Activated CD4-positive, alpha-beta T cell treated with anti-CD3 and anti-CD28 coated beads, Interleukin-2, amount 10 ng/mL, durations not matched to agents 24 days and 14 days (primary cell): ENCODE measurements at regions not wholly inside any gene's neighbourhood (a gene's known extent, or its start where the extent isn't known, plus 50 kb on each side); places are given as distances from the start of the nearest gene placed in this dataset.
"Not testable (repeated sequence)": the region's sequence is repeated elsewhere in the genome, so short reads cannot be mapped to it uniquely, and the experiment has no call there.

Experiments used
- DNase-seq: peaks from one replicate; pipeline ENCODE4 v3.0.0; 2022
- H3K27ac Mint-ChIP-seq: one replicate; pipeline ENCODE4 v1.8.0; 2022; ENCODE audit warnings: mild to moderate bottlenecking, mixed read lengths
- H3K27me3 Mint-ChIP-seq: one replicate; pipeline ENCODE4 v1.8.0; 2022; ENCODE audit warnings: mixed read lengths
- H3K36me3 Mint-ChIP-seq: one replicate; pipeline ENCODE4 v1.8.0; 2022; ENCODE audit warnings: low read depth, mild to moderate bottlenecking, mixed read lengths
- H3K4me1 Mint-ChIP-seq: one replicate; pipeline ENCODE4 v1.8.0; 2021; ENCODE audit warnings: mixed read lengths
- H3K4me3 Mint-ChIP-seq: one replicate; pipeline ENCODE4 v1.8.0; 2022; ENCODE audit warnings: mild to moderate bottlenecking, moderate library complexity, mixed read lengths
- H3K9me3 Mint-ChIP-seq: one replicate; pipeline ENCODE4 v1.8.0; 2021; ENCODE audit warnings: mixed read lengths
- intact Hi-C: fragments of 100-400 bp; cut with micrococcal nuclease; formaldehyde crosslinking; loops from one replicate; pipeline ENCODE4 v1.15.1; 2023

- H3K4me3 Mint-ChIP-seq, H3K27me3 Mint-ChIP-seq, DNase-seq, H3K27ac Mint-ChIP-seq, H3K36me3 Mint-ChIP-seq, intact Hi-C loops, H3K9me3 Mint-ChIP-seq, H3K4me1 Mint-ChIP-seq: not testable (repeated sequence)
These were observed 286.2 kb upstream of the C1QTNF3 start for GRCh38 chr5:34329201-34329600.

- H3K4me1 Mint-ChIP-seq, DNase-seq, H3K4me3 Mint-ChIP-seq, intact Hi-C loops, H3K9me3 Mint-ChIP-seq, H3K27ac Mint-ChIP-seq, H3K27me3 Mint-ChIP-seq, H3K36me3 Mint-ChIP-seq: not testable (repeated sequence)
These were observed 286.6 kb upstream of the C1QTNF3 start for GRCh38 chr5:34329611-34330108.

GRCh38 chr5:34331928-34332454 is 289.0 kb upstream of the C1QTNF3 start:
- H3K27me3 Mint-ChIP-seq, H3K4me3 Mint-ChIP-seq, H3K4me1 Mint-ChIP-seq, H3K36me3 Mint-ChIP-seq, H3K27ac Mint-ChIP-seq, DNase-seq, intact Hi-C loops, H3K9me3 Mint-ChIP-seq: not testable (repeated sequence)

GRCh38 chr5:34339408-34340001 is 296.5 kb upstream of the C1QTNF3 start:
- H3K9me3 Mint-ChIP-seq, DNase-seq, H3K27ac Mint-ChIP-seq, H3K4me3 Mint-ChIP-seq, H3K36me3 Mint-ChIP-seq, intact Hi-C loops, H3K4me1 Mint-ChIP-seq, H3K27me3 Mint-ChIP-seq: not testable (repeated sequence)

- DNase-seq, H3K36me3 Mint-ChIP-seq, H3K27me3 Mint-ChIP-seq, intact Hi-C loops, H3K4me1 Mint-ChIP-seq, H3K27ac Mint-ChIP-seq, H3K4me3 Mint-ChIP-seq, H3K9me3 Mint-ChIP-seq: not testable (repeated sequence)
These were observed 301.7 kb upstream of the RAI14 start for GRCh38 chr5:34354440-34354839.

GRCh38 chr5:34371417-34371816 is 284.7 kb upstream of the RAI14 start:
- H3K27ac Mint-ChIP-seq, H3K4me3 Mint-ChIP-seq, H3K36me3 Mint-ChIP-seq, DNase-seq, H3K27me3 Mint-ChIP-seq, H3K9me3 Mint-ChIP-seq, intact Hi-C loops, H3K4me1 Mint-ChIP-seq: not testable (repeated sequence)

GRCh38 chr5:34371817-34372216 is 284.3 kb upstream of the RAI14 start:
- H3K27me3 Mint-ChIP-seq, H3K4me1 Mint-ChIP-seq, H3K4me3 Mint-ChIP-seq, H3K36me3 Mint-ChIP-seq, H3K27ac Mint-ChIP-seq, intact Hi-C loops, H3K9me3 Mint-ChIP-seq, DNase-seq: not testable (repeated sequence)

- H3K4me3 Mint-ChIP-seq, DNase-seq, intact Hi-C loops, H3K36me3 Mint-ChIP-seq, H3K4me1 Mint-ChIP-seq, H3K27me3 Mint-ChIP-seq, H3K9me3 Mint-ChIP-seq, H3K27ac Mint-ChIP-seq: not testable (repeated sequence)
These were observed 283.4 kb upstream of the RAI14 start for GRCh38 chr5:34372739-34373138.

- H3K9me3 Mint-ChIP-seq, H3K4me1 Mint-ChIP-seq, H3K27me3 Mint-ChIP-seq, intact Hi-C loops, H3K27ac Mint-ChIP-seq, H3K4me3 Mint-ChIP-seq, H3K36me3 Mint-ChIP-seq, DNase-seq: not testable (repeated sequence)
These were observed 278.5 kb upstream of the RAI14 start for GRCh38 chr5:34377651-34378050.

- H3K9me3 Mint-ChIP-seq, H3K4me3 Mint-ChIP-seq, intact Hi-C loops, H3K4me1 Mint-ChIP-seq, H3K27me3 Mint-ChIP-seq, DNase-seq, H3K27ac Mint-ChIP-seq, H3K36me3 Mint-ChIP-seq: not testable (repeated sequence)
These were observed 277.6 kb upstream of the RAI14 start for GRCh38 chr5:34378498-34378897.

GRCh38 chr5:34388754-34389153 is 267.4 kb upstream of the RAI14 start:
- H3K9me3 Mint-ChIP-seq, H3K27me3 Mint-ChIP-seq, H3K27ac Mint-ChIP-seq, H3K4me3 Mint-ChIP-seq, DNase-seq, H3K36me3 Mint-ChIP-seq, intact Hi-C loops, H3K4me1 Mint-ChIP-seq: not testable (repeated sequence)

GRCh38 chr5:34409373-34409772 is 246.8 kb upstream of the RAI14 start:
- Mint-ChIP-seq H3K36me3 (no peaks in the 10 kb centered on the region), H3K27ac (no peak overlapping the region), H3K27me3 (peaks cover 5% of the 10 kb centered on the region), H3K9me3 (no peaks in the 10 kb centered on the region), H3K4me1 (no peaks in the 10 kb centered on the region), H3K4me3 (no peak overlapping the region)
- intact Hi-C loops, result no loop called here
- no peak for DNase-seq

GRCh38 chr5:34410411-34411139 is 245.6 kb upstream of the RAI14 start:
- no peaks in the 10 kb centered on the region for H3K36me3 Mint-ChIP-seq
- intact Hi-C loops, result no loop called here
- no peaks in the 10 kb centered on the region for H3K9me3 Mint-ChIP-seq
- H3K4me3 Mint-ChIP-seq, result no peak overlapping the region
- H3K27me3 Mint-ChIP-seq, result peaks cover 5% of the 10 kb centered on the region
- no peaks in the 10 kb centered on the region for H3K4me1 Mint-ChIP-seq
- H3K27ac Mint-ChIP-seq, result no peak overlapping the region
- no peak for DNase-seq

- DNase-seq, result no peak
- Mint-ChIP-seq H3K4me1 (peaks cover 2% of the 10 kb centered on the region), H3K27me3 (peaks cover 5% of the 10 kb centered on the region), H3K4me3 (no peak overlapping the region), H3K36me3 (no peaks in the 10 kb centered on the region), H3K9me3 (no peaks in the 10 kb centered on the region), H3K27ac (no peak overlapping the region)
- intact Hi-C loops, result no loop called here
These were observed 244.4 kb upstream of the RAI14 start for GRCh38 chr5:34411470-34412346.
